CD14-positive monocyte (primary cell): ENCODE measurements at regions not wholly inside any gene's neighbourhood (a gene's known extent, or its start where the extent isn't known, plus 50 kb on each side); places are given as distances from the start of the nearest gene placed in this dataset.

Source experiments
- DNase-seq, 3 donors: peaks; one replicate each; pipeline ENCODE4 v3.0.0-alpha.2; 2011 to 2022
- H2AFZ ChIP-seq: 2 replicates; pipeline ENCODE4 v1.6.0; 2012; ENCODE audit warnings: mild to moderate bottlenecking, low read depth, low read length, inconsistent platforms; ENCODE audit not compliant: insufficient read depth, poor library complexity, severe bottlenecking
- H3K27ac ChIP-seq, 2 donors: 1 replicate in 1 of 2; 2 replicates in 1 of 2; pipeline ENCODE4 v1.5.1; 2012 to 2013; ENCODE audit warnings: low read length in 2 of 2, control low read depth in 1 of 2, inconsistent platforms in 1 of 2, low read depth in 1 of 2, mild to moderate bottlenecking in 1 of 2
- H3K27me3 ChIP-seq, 2 donors: one replicate each; pipeline versions ENCODE4 v1.6.0 to v1.6.1; 2011 to 2013; ENCODE audit warnings: low read length in 2 of 2; ENCODE audit not compliant: control insufficient read depth in 2 of 2, insufficient read depth in 2 of 2
- H3K36me3 ChIP-seq, 2 donors: replicated peaks in 1 of 2; 1 replicate in 1 of 2; 2 replicates in 1 of 2; pipeline versions ENCODE4 v1.5.1 to v1.6.1; 2012 to 2013; ENCODE audit warnings: low read length in 2 of 2, control low read depth in 1 of 2, inconsistent platforms in 1 of 2, mild to moderate bottlenecking in 1 of 2; ENCODE audit not compliant: insufficient read depth in 2 of 2, control insufficient read depth in 1 of 2
- H3K4me1 ChIP-seq, 2 donors: 1 replicate in 1 of 2; 2 replicates in 1 of 2; pipeline versions ENCODE4 v1.5.1 to v1.6.1; 2012 to 2013; ENCODE audit warnings: low read length in 2 of 2, control low read depth in 1 of 2, inconsistent platforms in 1 of 2, mild to moderate bottlenecking in 1 of 2, moderate library complexity in 1 of 2; ENCODE audit not compliant: insufficient read depth in 2 of 2, control insufficient read depth in 1 of 2
- H3K4me2 ChIP-seq: replicated peaks from 2 replicates; pipeline ENCODE3; 2012; ENCODE audit warnings: low read length, moderate library complexity, mild to moderate bottlenecking; ENCODE audit not compliant: poor library complexity, severe bottlenecking; ENCODE audit errors: extremely low read depth
- H3K4me3 ChIP-seq, 3 experiments: fragments of 200-600 bp in 1 of 3; sonication (generic) in 1 of 3; replicated peaks in 1 of 3; 1 replicate in 2 of 3; 2 replicates in 1 of 3; pipeline ENCODE4 v1.5.1; 2011 to 2013; ENCODE audit warnings: low read length in 3 of 3, mild to moderate bottlenecking in 3 of 3, control low read depth in 2 of 3, low read depth in 2 of 3, inconsistent platforms in 1 of 3, moderate library complexity in 1 of 3
- H3K79me2 ChIP-seq: 2 replicates; pipeline ENCODE4 v1.6.0; 2012; ENCODE audit warnings: mild to moderate bottlenecking, control low read depth, inconsistent platforms, low read length, moderate library complexity; ENCODE audit not compliant: insufficient read depth
- H3K9ac ChIP-seq: 2 replicates; pipeline ENCODE4 v1.6.0; 2017; ENCODE audit warnings: low read length, mild to moderate bottlenecking; ENCODE audit not compliant: insufficient read depth, poor library complexity, severe bottlenecking
- H3K9me3 ChIP-seq, 2 donors: replicated peaks in 1 of 2; 1 replicate in 1 of 2; 2 replicates in 1 of 2; pipeline versions ENCODE4 v1.5.1 to v1.6.1; 2012 to 2013; ENCODE audit warnings: low read length in 2 of 2, control low read depth in 1 of 2; ENCODE audit not compliant: control insufficient read depth in 1 of 2, insufficient read depth in 1 of 2
- H4K20me1 ChIP-seq: 2 replicates; pipeline ENCODE4 v1.6.0; 2012; ENCODE audit warnings: mild to moderate bottlenecking, low read length, control low read depth, moderate library complexity; ENCODE audit not compliant: insufficient read depth
- H3K27ac Mint-ChIP-seq, 7 donors: one replicate each; pipeline ENCODE4 v1.8.0; 2020; ENCODE audit warnings: mild to moderate bottlenecking in 7 of 7, mixed read lengths in 7 of 7, moderate library complexity in 6 of 7, inconsistent platforms in 2 of 7
- H3K27me3 Mint-ChIP-seq, 3 donors: one replicate each; pipeline ENCODE4 v1.8.0; 2021 to 2022; ENCODE audit warnings: low read depth in 3 of 3, mild to moderate bottlenecking in 3 of 3, mixed read lengths in 3 of 3, moderate library complexity in 3 of 3, inconsistent platforms in 1 of 3
- H3K36me3 Mint-ChIP-seq, 2 donors: one replicate each; pipeline ENCODE4 v1.8.0; 2020; ENCODE audit warnings: mixed read lengths in 2 of 2, inconsistent platforms in 1 of 2, mild to moderate bottlenecking in 1 of 2
- H3K4me1 Mint-ChIP-seq: one replicate; pipeline ENCODE4 v1.8.0; 2020; ENCODE audit warnings: mild to moderate bottlenecking, mixed read lengths
- H3K4me3 Mint-ChIP-seq, 2 donors: one replicate each; pipeline ENCODE4 v1.8.0; 2020; ENCODE audit warnings: mild to moderate bottlenecking in 2 of 2, mixed read lengths in 2 of 2, moderate library complexity in 1 of 2
- H3K9me3 Mint-ChIP-seq, 7 donors: one replicate each; pipeline ENCODE4 v1.8.0; 2020 to 2022; ENCODE audit warnings: mixed read lengths in 7 of 7, mild to moderate bottlenecking in 6 of 7, moderate library complexity in 6 of 7, inconsistent platforms in 2 of 7
- WGBS: methylation state at CpG from one replicate; pipeline ENCODE4 v1.1.5; 2013; ENCODE audit warnings: missing lambda C conversion rate; ENCODE audit not compliant: insufficient coverage; 5-methylcytosine and 5-hydroxymethylcytosine counted together
- intact Hi-C, 2 donors: fragments of 100-400 bp; cut with micrococcal nuclease; formaldehyde crosslinking; loops; one replicate each; pipeline versions ENCODE4 v1.15.0 to v1.15.1; 2023
- TF ChIP-seq, protein P1 (sequence below): fragments of 200-600 bp; IDR thresholded peaks from one replicate; pipeline ENCODE4 v1.8.0; 2022; ENCODE audit warnings: antibody characterized with exemption, mild to moderate bottlenecking

DNA sequence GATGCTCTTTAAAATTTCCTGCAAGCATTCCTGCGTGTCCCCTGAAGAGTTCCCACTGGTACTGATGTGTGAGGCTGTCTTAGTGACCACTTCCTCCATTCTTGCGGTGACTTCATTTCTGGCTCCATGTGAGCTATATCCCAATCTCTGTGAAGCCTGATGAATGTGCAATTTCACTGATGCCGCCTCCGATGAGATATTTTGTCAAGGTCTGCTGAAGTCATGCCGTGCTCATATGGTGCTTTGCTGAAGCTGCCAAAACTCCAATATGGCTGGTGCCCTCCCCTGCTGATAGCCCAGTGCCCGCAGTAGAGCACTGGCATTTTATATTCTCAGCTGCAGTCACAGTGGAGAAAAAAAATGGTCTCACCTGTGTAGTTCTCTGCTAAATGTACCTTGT lies 271.5 kb downstream of the EFHB start:
- Histone ChIP-seq H3K4me1 (no peaks in the 10 kb centered on the region), H3K27ac (no peak overlapping the region), H2AFZ (no peak overlapping the region), H4K20me1 (no peaks in the 10 kb centered on the region), H3K36me3 (no peaks in the 10 kb centered on the region), H3K9me3 (no peaks in the 10 kb centered on the region), H3K4me2 (no peak overlapping the region), H3K79me2 (no peaks in the 10 kb centered on the region), H3K9ac (no peak overlapping the region), H3K4me3 (no peak overlapping the region), H3K27me3 (no peaks in the 10 kb centered on the region)
- H3K36me3 Mint-ChIP-seq, result no peaks in the 10 kb centered on the region
- TF ChIP-seq, protein P1, sequence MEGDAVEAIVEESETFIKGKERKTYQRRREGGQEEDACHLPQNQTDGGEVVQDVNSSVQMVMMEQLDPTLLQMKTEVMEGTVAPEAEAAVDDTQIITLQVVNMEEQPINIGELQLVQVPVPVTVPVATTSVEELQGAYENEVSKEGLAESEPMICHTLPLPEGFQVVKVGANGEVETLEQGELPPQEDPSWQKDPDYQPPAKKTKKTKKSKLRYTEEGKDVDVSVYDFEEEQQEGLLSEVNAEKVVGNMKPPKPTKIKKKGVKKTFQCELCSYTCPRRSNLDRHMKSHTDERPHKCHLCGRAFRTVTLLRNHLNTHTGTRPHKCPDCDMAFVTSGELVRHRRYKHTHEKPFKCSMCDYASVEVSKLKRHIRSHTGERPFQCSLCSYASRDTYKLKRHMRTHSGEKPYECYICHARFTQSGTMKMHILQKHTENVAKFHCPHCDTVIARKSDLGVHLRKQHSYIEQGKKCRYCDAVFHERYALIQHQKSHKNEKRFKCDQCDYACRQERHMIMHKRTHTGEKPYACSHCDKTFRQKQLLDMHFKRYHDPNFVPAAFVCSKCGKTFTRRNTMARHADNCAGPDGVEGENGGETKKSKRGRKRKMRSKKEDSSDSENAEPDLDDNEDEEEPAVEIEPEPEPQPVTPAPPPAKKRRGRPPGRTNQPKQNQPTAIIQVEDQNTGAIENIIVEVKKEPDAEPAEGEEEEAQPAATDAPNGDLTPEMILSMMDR, result no peak
- DNase-seq, result no peak
- peaks cover 0 to 4% (median 1%) of the 10 kb centered on the region in 3 donors for H3K27me3 Mint-ChIP-seq
- 94% methylated on average over 4 of the region's 6 CpGs for WGBS
- intact Hi-C loops, result no loop called here
- no peak overlapping the region for H3K27ac Mint-ChIP-seq
- no peaks in the 10 kb centered on the region for H3K4me1 Mint-ChIP-seq
- H3K4me3 Mint-ChIP-seq, result no peak overlapping the region
- peaks cover 0 to 12% (median 3%) of the 10 kb centered on the region in 7 donors for H3K9me3 Mint-ChIP-seq

DNA sequence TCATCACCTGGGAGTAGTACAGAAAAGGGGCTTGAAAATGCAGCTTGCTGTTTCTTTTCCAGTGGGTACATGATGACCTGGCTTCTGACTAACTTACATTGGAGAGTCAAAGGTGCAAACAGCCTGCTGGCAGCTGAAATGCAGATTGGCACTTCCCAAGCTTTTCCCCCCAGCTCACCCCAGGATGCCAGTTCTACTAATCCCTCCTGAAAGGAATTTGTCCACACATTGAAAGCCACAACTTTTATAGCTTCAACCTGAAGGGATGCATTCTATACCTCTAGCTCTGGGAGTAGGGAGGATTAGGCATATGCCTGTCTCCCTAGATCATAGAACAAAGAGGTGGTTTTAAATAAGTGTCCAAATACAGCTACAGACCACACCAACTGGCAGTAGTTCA lies 281.7 kb downstream of the EFHB start:
- TF ChIP-seq, protein P1, result no peak
- no peaks in the 10 kb centered on the region for H3K36me3 Mint-ChIP-seq
- no peaks in the 10 kb centered on the region for H3K4me1 Mint-ChIP-seq
- no peaks in the 10 kb centered on the region for H3K4me1 ChIP-seq
- no peaks in the 10 kb centered on the region for H3K79me2 ChIP-seq
- H3K9me3 Mint-ChIP-seq, result peaks cover 4 to 29% (median 11%) of the 10 kb centered on the region in 7 donors
- H3K27ac ChIP-seq, result no peak overlapping the region
- no peak overlapping the region for H3K4me3 Mint-ChIP-seq
- no peak overlapping the region for H3K4me3 ChIP-seq
- H4K20me1 ChIP-seq, result no peaks in the 10 kb centered on the region
- no peak for DNase-seq
- peaks cover 12 to 21% of the 10 kb centered on the region in 2 donors for H3K9me3 ChIP-seq
- H2AFZ ChIP-seq, result no peak overlapping the region
- no peaks in the 10 kb centered on the region for H3K36me3 ChIP-seq
- no peak overlapping the region for H3K4me2 ChIP-seq
- peak overlapping the region in 2 of 7 donors; percentile 42 to 45 for H3K27ac Mint-ChIP-seq
- H3K27me3 ChIP-seq, result no peaks in the 10 kb centered on the region
- no peak overlapping the region for H3K9ac ChIP-seq
- no peaks in the 10 kb centered on the region for H3K27me3 Mint-ChIP-seq
- intact Hi-C loops, result no loop called here
